Stomach smooth muscle (tissue), 2 donors: ENCODE measurements at regions not wholly inside any gene's neighbourhood (a gene's known extent, or its start where the extent isn't known, plus 50 kb on each side); places are given as distances from the start of the nearest gene placed in this dataset.

Experiments
- H3K27ac ChIP-seq: one replicate; pipeline ENCODE4 v1.7.0; 2013; ENCODE audit warnings: mild to moderate bottlenecking, low read length, inconsistent platforms
- H3K27me3 ChIP-seq, 2 donors: one replicate each; pipeline ENCODE4 v1.7.0; 2013; ENCODE audit warnings: low read length in 2 of 2; ENCODE audit not compliant: insufficient read depth in 2 of 2, control insufficient read depth in 1 of 2
- H3K36me3 ChIP-seq, 2 donors: one replicate each; pipeline ENCODE4 v1.7.0; 2013; ENCODE audit warnings: low read length in 2 of 2; ENCODE audit not compliant: control insufficient read depth in 2 of 2, insufficient read depth in 2 of 2
- H3K4me1 ChIP-seq: one replicate; pipeline ENCODE4 v1.7.0; 2013; ENCODE audit warnings: low read length; ENCODE audit not compliant: control insufficient read depth, insufficient read depth
- H3K4me3 ChIP-seq, 2 donors: one replicate each; pipeline ENCODE4 v1.7.0; 2013; ENCODE audit warnings: low read length in 2 of 2
- H3K9ac ChIP-seq, 2 donors: one replicate each; pipeline ENCODE4 v1.7.0; 2013; ENCODE audit warnings: low read length in 2 of 2, mild to moderate bottlenecking in 1 of 2
- H3K9me3 ChIP-seq, 2 donors: one replicate each; pipeline ENCODE4 v1.7.0; 2013; ENCODE audit warnings: low read length in 2 of 2; ENCODE audit not compliant: control insufficient read depth in 2 of 2
- donor health status: healthy.
- donor health status: Pancreatic carcinoma.

DNA sequence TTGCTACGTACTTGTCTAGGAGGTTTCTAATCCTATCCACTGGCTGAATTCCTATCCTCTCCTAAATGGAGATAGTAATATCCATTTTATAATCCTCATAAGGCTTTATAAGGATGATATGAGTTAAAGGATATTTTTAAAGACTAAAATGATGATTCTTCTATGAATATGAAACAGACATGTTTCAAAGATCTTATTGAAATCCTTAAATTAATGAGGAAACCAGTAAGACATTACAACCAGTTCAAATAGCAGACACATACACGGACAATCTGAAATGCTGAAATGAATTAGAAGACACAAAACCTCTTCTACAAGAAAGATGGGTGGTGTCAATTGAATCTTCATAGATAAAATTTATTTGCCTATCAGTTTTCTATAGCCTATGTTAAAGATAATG is 132.9 kb upstream of the ANK3 start:
- no peaks in the 10 kb centered on the region for H3K36me3 ChIP-seq
- H3K27me3 ChIP-seq: no peaks in the 10 kb centered on the region
- no peak overlapping the region for H3K27ac ChIP-seq
- H3K9ac ChIP-seq: no peak overlapping the region
- H3K4me1 ChIP-seq: no peaks in the 10 kb centered on the region
- H3K9me3 ChIP-seq: no peaks in the 10 kb centered on the region
- H3K4me3 ChIP-seq: no peak overlapping the region

DNA sequence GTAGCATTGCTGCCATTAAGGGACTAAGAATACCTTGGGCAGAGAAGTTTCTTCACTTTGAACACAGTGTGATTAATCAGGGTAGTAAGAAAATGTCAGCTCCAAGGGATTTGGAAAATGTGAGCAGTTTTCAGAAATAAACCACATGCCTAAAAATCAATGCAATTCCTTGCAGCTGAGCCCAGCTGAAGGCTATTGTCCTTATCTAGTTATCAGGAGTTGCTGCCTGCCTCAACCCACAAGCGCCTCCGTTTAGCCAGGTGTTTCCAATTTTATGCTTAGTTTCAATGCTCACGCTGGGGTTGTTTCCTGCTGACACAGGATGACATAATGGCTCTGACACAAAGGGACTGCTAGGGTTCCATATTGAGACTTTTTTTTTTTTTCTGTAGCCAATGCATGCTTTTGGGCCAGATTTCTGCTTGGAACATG is 132.3 kb upstream of the ANK3 start:
- Histone ChIP-seq H3K36me3 (no peaks in the 10 kb centered on the region), H3K27ac (no peak overlapping the region), H3K4me1 (no peaks in the 10 kb centered on the region), H3K9me3 (no peaks in the 10 kb centered on the region), H3K27me3 (no peaks in the 10 kb centered on the region), H3K9ac (no peak overlapping the region), H3K4me3 (no peak overlapping the region)

DNA sequence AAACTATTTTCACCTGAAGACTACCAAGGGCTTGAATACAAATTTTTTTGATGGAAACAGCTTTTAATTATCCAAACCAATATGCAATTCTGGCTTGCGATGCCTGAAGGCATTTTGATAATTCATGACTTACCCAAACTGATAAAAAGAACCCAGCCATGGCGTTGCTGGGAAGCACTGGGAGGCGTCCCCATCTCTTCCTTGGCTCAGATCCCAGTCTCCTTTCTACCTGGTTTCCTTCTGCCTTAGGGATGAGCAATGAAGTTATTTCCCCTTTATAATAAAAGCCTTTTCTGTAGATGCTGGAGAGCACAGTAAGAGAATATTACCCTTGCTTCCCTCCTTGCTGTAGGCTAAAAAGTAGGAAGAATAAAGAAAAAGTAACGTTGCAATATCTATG is 129.1 kb upstream of the ANK3 start:
- no peak overlapping the region for H3K27ac ChIP-seq

DNA sequence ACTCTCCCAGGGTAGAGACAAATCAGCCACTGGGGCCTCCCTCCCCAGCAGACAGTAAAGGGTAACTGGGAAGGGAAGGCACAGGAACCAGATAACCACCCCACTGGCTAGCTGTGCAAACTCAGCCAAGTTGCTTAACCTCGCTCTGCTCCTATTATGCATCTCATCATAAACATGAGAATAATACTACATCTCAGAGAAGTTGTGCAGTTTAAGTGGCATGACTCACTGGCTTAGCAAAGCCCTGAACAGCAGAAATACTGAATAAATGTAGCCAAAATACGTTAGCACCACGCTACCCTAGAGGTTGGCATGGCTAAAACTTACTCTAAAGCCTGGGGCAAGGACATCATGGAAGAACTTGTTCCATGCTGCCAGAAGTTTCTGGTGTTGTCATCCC is 128.1 kb upstream of the ANK3 start:
- H3K9ac ChIP-seq: no peak overlapping the region
- no peaks in the 10 kb centered on the region for H3K4me1 ChIP-seq
- H3K9me3 ChIP-seq: no peaks in the 10 kb centered on the region
- no peak overlapping the region for H3K27ac ChIP-seq
- H3K27me3 ChIP-seq: no peaks in the 10 kb centered on the region
- H3K4me3 ChIP-seq: no peak overlapping the region
- H3K36me3 ChIP-seq: no peaks in the 10 kb centered on the region

More for the DNA sequence above, 129.1 kb upstream of the ANK3 start:
- Histone ChIP-seq H3K4me1 (no peaks in the 10 kb centered on the region), H3K9ac (no peak overlapping the region), H3K4me3 (no peak overlapping the region), H3K36me3 (no peaks in the 10 kb centered on the region), H3K9me3 (no peaks in the 10 kb centered on the region), H3K27me3 (no peaks in the 10 kb centered on the region)

DNA sequence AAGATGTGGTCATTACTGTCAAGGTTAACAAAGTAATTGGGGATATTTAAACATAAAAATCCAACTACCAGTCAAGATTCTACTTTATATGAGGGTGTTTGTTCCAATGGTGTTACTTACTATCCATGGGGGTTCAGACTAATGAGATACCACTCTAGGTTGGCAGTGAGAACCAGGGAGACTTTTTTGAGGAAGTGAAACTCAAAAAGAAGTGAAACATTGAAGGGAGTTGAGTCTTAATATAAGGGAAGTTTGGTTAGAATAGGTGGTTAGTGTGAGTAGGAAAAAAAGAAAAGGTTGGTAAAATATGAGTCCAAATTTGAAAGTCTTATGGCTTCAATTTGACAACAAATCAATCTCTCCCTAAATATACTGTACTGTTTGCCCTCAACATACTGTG is 123.6 kb upstream of the ANK3 start:
- H3K4me1 ChIP-seq: no peaks in the 10 kb centered on the region
- H3K9ac ChIP-seq: no peak overlapping the region
- H3K27ac ChIP-seq: no peak overlapping the region

DNA sequence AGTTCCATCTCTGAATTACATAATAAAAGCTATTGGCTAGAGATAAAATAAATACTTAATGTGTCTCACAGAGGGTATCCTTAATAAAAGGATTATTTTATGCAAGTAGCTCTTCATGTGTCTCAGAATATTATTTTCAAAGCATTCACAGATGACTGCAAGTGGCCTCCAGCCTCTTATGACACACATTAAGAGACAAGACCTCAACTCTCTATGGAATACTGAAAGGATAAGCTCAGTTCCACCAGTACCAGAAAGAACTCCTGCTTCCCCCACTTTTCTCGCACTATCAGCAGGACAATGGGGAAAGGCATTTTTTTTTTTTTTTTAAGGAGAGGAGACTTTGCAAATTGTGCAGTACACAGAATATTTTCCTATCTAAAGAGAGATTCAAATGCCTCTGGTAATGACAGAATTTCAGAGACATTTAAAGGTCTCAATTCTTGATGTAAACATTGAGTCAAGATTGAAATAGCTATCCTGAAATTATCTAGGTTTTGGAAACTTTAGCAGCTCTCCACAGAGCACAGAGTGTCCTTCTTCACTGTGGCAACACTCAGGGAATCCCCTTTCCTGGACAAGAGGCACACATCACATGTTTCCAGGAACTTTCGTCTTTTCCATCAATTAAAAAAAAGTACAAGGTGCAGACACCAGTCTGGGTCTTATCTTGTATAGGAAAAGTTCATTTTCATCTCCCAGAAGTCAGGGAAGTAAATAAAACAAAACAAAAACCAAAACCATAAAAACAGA is 122.0 kb upstream of the ANK3 start:
- no peaks in the 10 kb centered on the region for H3K4me1 ChIP-seq
- H3K27ac ChIP-seq: no peak overlapping the region
- no peak overlapping the region for H3K9ac ChIP-seq
- H3K9me3 ChIP-seq: no peaks in the 10 kb centered on the region
- H3K27me3 ChIP-seq: no peaks in the 10 kb centered on the region
- no peak overlapping the region for H3K4me3 ChIP-seq
- H3K36me3 ChIP-seq: no peaks in the 10 kb centered on the region

More for the DNA sequence above, 123.6 kb upstream of the ANK3 start:
- no peaks in the 10 kb centered on the region for H3K27me3 ChIP-seq
- H3K4me3 ChIP-seq: no peak overlapping the region
- H3K9me3 ChIP-seq: no peaks in the 10 kb centered on the region
- H3K36me3 ChIP-seq: no peaks in the 10 kb centered on the region

DNA sequence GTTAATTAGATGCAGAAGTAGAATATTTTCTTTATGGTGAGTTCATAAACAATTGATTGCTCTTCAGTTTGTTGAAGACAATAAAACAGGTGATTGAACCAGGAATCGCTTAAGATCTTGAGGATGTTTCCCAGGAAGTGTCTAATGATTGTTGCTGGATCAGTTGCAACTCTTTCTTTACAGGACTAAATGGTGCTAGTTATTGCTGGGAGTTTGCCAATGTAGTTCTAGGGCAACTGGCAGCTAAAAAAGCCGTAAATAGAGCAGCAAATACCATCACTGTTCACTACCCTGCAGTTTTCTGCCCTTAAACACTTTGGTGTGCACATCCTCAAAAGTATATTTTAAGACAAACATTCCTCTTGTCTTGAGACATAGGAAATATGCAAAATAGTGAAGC is 119.2 kb upstream of the ANK3 start:
- Histone ChIP-seq H3K27me3 (no peaks in the 10 kb centered on the region), H3K27ac (no peak overlapping the region), H3K4me3 (no peak overlapping the region), H3K4me1 (no peaks in the 10 kb centered on the region), H3K9me3 (no peaks in the 10 kb centered on the region), H3K9ac (no peak overlapping the region), H3K36me3 (no peaks in the 10 kb centered on the region)

DNA sequence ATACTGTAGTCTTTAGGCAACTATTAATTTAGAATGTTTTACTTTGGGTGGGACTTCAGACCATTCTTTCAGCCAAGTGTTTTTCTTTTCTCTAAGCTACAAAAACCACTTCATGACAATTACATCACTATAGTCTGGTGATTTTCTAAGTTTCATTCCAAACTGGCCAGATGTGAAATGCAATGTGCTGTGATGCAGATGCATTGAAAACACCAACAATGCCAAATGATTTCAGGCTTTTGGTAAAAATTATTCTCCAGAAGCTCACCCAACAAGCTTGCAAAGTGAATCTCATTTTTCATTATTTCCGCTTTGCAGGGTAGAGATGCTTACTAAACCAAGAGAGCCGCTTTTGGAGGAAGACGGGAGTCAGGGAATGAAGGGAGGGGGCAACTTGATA is 118.4 kb upstream of the ANK3 start:
- Histone ChIP-seq H3K4me1 (no peaks in the 10 kb centered on the region), H3K36me3 (no peaks in the 10 kb centered on the region), H3K9me3 (no peaks in the 10 kb centered on the region), H3K4me3 (no peak overlapping the region), H3K27ac (no peak overlapping the region), H3K27me3 (no peaks in the 10 kb centered on the region), H3K9ac (no peak overlapping the region)

DNA sequence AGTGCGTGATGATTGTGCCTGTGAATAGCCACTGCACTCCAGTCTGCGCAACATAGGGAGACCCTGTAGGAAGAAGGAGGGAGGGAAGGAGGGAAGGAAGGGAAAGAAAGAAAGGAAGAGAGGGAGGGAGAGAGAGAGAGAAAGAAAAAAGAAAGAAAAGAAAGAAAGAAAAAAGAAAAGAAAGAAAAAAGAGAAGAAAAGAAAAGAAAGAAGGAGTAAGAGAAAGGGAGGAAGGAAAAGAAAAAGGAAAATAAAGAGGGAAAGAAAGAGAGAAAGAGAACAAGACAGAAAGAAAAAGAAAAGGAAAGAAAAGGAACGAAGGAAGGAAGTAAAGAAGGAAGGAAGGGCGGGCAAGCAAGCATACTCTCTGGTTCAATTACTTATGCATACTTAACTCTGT is 112.9 kb upstream of the ANK3 start:
- Histone ChIP-seq H3K9me3 (no peaks in the 10 kb centered on the region), H3K9ac (no peak overlapping the region), H3K27ac (no peak overlapping the region), H3K27me3 (no peaks in the 10 kb centered on the region), H3K36me3 (no peaks in the 10 kb centered on the region), H3K4me3 (no peak overlapping the region), H3K4me1 (no peaks in the 10 kb centered on the region)

DNA sequence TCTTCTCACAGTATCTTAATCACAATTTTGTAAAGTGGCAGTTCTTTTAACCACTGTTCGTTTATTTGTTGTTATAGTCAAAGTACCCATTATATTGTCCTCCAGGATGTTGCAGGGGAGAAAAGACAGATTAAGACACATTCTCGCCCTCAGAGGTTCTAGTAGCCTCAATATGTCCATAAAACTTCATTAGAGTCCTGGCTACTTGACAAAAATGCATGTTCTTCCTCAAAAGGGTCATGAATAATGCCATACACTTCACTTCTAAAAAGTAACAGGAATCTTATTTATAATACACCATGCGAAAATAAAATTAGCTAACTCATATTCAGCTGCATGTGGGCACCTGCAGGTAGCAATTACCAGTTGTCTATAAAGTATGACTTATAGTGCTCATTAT is 109.3 kb upstream of the ANK3 start:
- H3K4me1 ChIP-seq: no peaks in the 10 kb centered on the region
- H3K9ac ChIP-seq: no peak overlapping the region
- no peak overlapping the region for H3K27ac ChIP-seq
- H3K4me3 ChIP-seq: no peak overlapping the region
- no peaks in the 10 kb centered on the region for H3K36me3 ChIP-seq
- H3K27me3 ChIP-seq: no peaks in the 10 kb centered on the region
- no peaks in the 10 kb centered on the region for H3K9me3 ChIP-seq

DNA sequence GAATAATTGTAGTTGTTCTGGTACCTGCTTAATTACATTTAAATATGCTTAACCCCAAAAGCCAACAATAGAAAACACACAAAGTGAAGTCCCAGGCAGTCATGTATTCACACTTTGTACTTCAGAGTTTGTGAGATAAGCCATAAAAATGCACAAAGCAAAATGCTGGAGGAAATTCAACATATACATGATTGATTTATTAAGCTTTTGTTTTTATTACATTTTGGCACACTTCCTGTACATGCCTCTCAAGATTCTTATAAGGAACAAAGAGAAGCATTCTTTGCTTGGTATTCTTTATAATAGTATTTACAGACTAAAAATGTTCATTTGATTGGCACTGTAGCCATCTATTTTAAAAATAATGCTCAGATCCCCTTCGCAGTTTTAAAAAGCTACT is 107.7 kb upstream of the ANK3 start:
- no peaks in the 10 kb centered on the region for H3K36me3 ChIP-seq
- H3K27ac ChIP-seq: no peak overlapping the region
- H3K9ac ChIP-seq: no peak overlapping the region
- no peaks in the 10 kb centered on the region for H3K9me3 ChIP-seq
- H3K27me3 ChIP-seq: no peaks in the 10 kb centered on the region
- no peak overlapping the region for H3K4me3 ChIP-seq
- no peaks in the 10 kb centered on the region for H3K4me1 ChIP-seq
